ENCODE measurements at regions not wholly inside any gene's neighbourhood (a gene's known extent, or its start where the extent isn't known, plus 50 kb on each side); places are given as distances from the start of the nearest gene placed in this dataset.

GRCh38 chr6:40788661-40789655 is 201.8 kb upstream of the LRFN2 start:
- Histone ChIP-seq H3K27ac (no peak overlapping the region), H3K4me3 (no peak overlapping the region), H3K27me3 (no peaks in the 10 kb centered on the region), H3K36me3 (ENCODE audit: low read depth, missing control alignments) (no peaks in the 10 kb centered on the region), H3K9me3 (no peaks in the 10 kb centered on the region), H3K4me1 (no peaks in the 10 kb centered on the region)
- intact Hi-C loops (cut with DNase I; ENCODE audit: low total_unique reads), result no loop called here
- no peak for TF ChIP-seq POLR2A (IDR thresholded peaks at IDR 0.05)
- TF ChIP-seq, protein P1, sequence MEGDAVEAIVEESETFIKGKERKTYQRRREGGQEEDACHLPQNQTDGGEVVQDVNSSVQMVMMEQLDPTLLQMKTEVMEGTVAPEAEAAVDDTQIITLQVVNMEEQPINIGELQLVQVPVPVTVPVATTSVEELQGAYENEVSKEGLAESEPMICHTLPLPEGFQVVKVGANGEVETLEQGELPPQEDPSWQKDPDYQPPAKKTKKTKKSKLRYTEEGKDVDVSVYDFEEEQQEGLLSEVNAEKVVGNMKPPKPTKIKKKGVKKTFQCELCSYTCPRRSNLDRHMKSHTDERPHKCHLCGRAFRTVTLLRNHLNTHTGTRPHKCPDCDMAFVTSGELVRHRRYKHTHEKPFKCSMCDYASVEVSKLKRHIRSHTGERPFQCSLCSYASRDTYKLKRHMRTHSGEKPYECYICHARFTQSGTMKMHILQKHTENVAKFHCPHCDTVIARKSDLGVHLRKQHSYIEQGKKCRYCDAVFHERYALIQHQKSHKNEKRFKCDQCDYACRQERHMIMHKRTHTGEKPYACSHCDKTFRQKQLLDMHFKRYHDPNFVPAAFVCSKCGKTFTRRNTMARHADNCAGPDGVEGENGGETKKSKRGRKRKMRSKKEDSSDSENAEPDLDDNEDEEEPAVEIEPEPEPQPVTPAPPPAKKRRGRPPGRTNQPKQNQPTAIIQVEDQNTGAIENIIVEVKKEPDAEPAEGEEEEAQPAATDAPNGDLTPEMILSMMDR (IDR thresholded peaks at IDR 0.05), result no peak
- 55 to 56% methylated on average over 11 of the region's 11 CpGs for WGBS, 2 donors
- no peak for DNase-seq

DNA sequence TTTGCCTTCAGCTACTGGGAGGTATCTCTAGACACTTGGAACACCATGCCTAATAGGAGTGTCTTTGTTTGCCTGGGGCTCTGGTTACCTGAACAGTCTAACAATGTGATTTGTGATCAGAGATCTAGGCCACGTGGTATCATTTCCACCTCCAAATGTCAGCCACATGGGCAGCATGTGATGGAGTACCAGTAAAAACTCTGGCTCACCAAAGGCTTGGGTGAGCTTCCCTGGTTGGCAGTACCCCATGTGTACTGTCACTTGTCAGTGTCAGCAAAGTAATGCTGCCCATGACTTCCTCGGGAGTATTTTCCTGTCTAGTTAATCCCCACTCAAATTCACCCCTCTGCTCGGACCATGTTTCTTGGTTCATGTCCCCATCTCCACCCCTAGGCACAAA is 195.2 kb upstream of the LRFN2 start:
- H3K36me3 ChIP-seq (ENCODE audit: low read depth, missing control alignments), result no peaks in the 10 kb centered on the region
- H3K9me3 ChIP-seq, result no peaks in the 10 kb centered on the region
- no peak overlapping the region for H3K27ac ChIP-seq
- no peaks in the 10 kb centered on the region for H3K4me1 ChIP-seq
- TF ChIP-seq POLR2A (IDR thresholded peaks at IDR 0.05), result no peak
- TF ChIP-seq, protein P1 (IDR thresholded peaks at IDR 0.05), result no peak
- no peaks in the 10 kb centered on the region for H3K27me3 ChIP-seq
- intact Hi-C loops (cut with DNase I; ENCODE audit: low total_unique reads), result no loop called here
- no peak overlapping the region for H3K4me3 ChIP-seq
- DNase-seq, result no peak
- WGBS, 2 donors, result 79 to 87% methylated on average over 3 of the region's 3 CpGs

DNA sequence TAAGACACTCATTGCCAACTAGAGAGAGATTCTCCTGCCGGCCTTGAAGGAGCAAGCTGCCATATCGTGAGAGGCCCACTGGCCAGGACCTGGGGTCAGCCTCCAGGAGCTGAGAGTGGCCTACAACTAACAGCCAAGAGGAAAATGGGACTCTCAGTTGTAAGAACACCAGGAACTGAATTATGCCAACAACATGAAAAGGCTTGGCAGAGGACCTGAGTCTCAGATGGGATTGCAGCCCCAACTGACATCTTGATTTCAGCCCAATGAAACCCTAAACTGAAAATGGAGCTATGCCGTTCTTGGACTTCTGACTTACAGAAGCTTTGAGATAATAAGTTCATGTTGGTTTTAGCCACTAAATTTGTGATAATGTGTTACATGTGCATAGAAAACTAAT is 193.5 kb upstream of the LRFN2 start:
- Histone ChIP-seq H3K4me1 (no peaks in the 10 kb centered on the region), H3K9me3 (no peaks in the 10 kb centered on the region), H3K27me3 (no peaks in the 10 kb centered on the region), H3K36me3 (ENCODE audit: low read depth, missing control alignments) (no peaks in the 10 kb centered on the region), H3K27ac (no peak overlapping the region), H3K4me3 (no peak overlapping the region)
- intact Hi-C loops (cut with DNase I; ENCODE audit: low total_unique reads), result no loop called here
- TF ChIP-seq, protein P1 (IDR thresholded peaks at IDR 0.05), result no peak
- no peak for TF ChIP-seq POLR2A (IDR thresholded peaks at IDR 0.05)
- DNase-seq, result no peak
- 69 to 79% methylated on average over 3 of the region's 3 CpGs for WGBS, 2 donors

- Histone ChIP-seq H3K9me3 (no peaks in the 10 kb centered on the region), H3K27me3 (no peaks in the 10 kb centered on the region), H3K4me1 (no peaks in the 10 kb centered on the region), H3K36me3 (ENCODE audit: low read depth, missing control alignments) (no peaks in the 10 kb centered on the region), H3K27ac (no peak overlapping the region), H3K4me3 (no peak overlapping the region)
- no peak for DNase-seq
- intact Hi-C loops (cut with DNase I; ENCODE audit: low total_unique reads), result no loop called here
- TF ChIP-seq POLR2A (IDR thresholded peaks at IDR 0.05), result no peak
- TF ChIP-seq, protein P1 (IDR thresholded peaks at IDR 0.05), result no peak
- 85 to 90% methylated on average over 2 to 3 of the region's 3 CpGs for WGBS, 2 donors
Measured at GRCh38 chr6:40779409-40779808, 192.2 kb upstream of the LRFN2 start.

Measured in testis (tissue), 2 donors.